PC-3 (cell line): ENCODE measurements at regions not wholly inside any gene's neighbourhood (a gene's known extent, or its start where the extent isn't known, plus 50 kb on each side); places are given as distances from the start of the nearest gene placed in this dataset.

Experiments used
- ATAC-seq: fragments of 200-7000 bp; cut with Tn5 transposase; 2 replicates; pipeline ENCODE4 v1.9.1; 2020; ENCODE audit warnings: mild to moderate bottlenecking, moderate library complexity
- BruUV-seq: library from RNA; stranded (reverse); fragments of 400-500 nt; replicated peaks from 2 replicates; lab custom pipeline; 2021; lab: Mats Ljungman, UMichigan
- CTCF ChIA-PET: fragments of 300-600 bp; sonication (Branson Sonifier 250); formaldehyde crosslinking; loops from one replicate; lab custom pipeline; 2022; ENCODE audit warnings: antibody characterized with exemption; lab: Charles Lee
- POLR2A ChIA-PET: fragments of 300-600 bp; sonication (Branson Sonifier 250); formaldehyde crosslinking; loops from one replicate; lab custom pipeline; 2022; ENCODE audit warnings: antibody characterized with exemption; ENCODE audit not compliant: unreplicated experiment; lab: Charles Lee
- DNase-seq: peaks from one replicate; pipeline ENCODE4 v3.0.0-alpha.2; 2015
- H2AFZ ChIP-seq: fragments of 300-600 bp; sonication (generic); 2 replicates; pipeline ENCODE4 v1.6.0; 2016; ENCODE audit warnings: antibody characterized with exemption, low read length
- H3F3A ChIP-seq: fragments of 300-600 bp; sonication (generic); one replicate; pipeline ENCODE4 v1.6.0; 2017; ENCODE audit warnings: antibody characterized with exemption, low read length, control low read depth, mild to moderate bottlenecking; ENCODE audit not compliant: unreplicated experiment
- H3K27ac ChIP-seq: fragments of 300-600 bp; sonication (generic); 2 replicates; pipeline ENCODE4 v1.5.1; 2016; ENCODE audit warnings: mild to moderate bottlenecking, low read length
- H3K27me3 ChIP-seq: fragments of 300-600 bp; sonication (generic); 2 replicates; pipeline ENCODE4 v1.6.1; 2016; ENCODE audit warnings: low read length, mixed read lengths
- H3K36me3 ChIP-seq: fragments of 300-600 bp; sonication (generic); 2 replicates; pipeline ENCODE4 v1.6.1; 2016; ENCODE audit warnings: low read depth, mixed run types, low read length, mixed read lengths
- H3K4me1 ChIP-seq: fragments of 300-600 bp; sonication (generic); 2 replicates; pipeline ENCODE4 v1.5.1; 2016; ENCODE audit warnings: low read length; ENCODE audit not compliant: insufficient read depth
- H3K4me2 ChIP-seq: fragments of 300-600 bp; sonication (generic); 2 replicates; pipeline ENCODE4 v1.6.0; 2016; ENCODE audit warnings: low read length
- H3K4me3 ChIP-seq: fragments of 300-600 bp; sonication (generic); 2 replicates; pipeline ENCODE4 v1.5.1; 2016; ENCODE audit warnings: mild to moderate bottlenecking, low read length, mixed read lengths
- H3K79me2 ChIP-seq: fragments of 300-600 bp; sonication (generic); 2 replicates; pipeline ENCODE4 v1.6.1; 2017; ENCODE audit warnings: low read length, mixed read lengths
- H3K9ac ChIP-seq: fragments of 300-600 bp; sonication (generic); 2 replicates; pipeline ENCODE4 v1.6.0; 2016; ENCODE audit warnings: mild to moderate bottlenecking, low read length
- H3K9me2 ChIP-seq: fragments of 300-600 bp; sonication (generic); replicated peaks from 2 replicates; pipeline ENCODE4 v1.6.1; 2016; ENCODE audit warnings: mixed run types, low read length, mixed read lengths
- H3K9me3 ChIP-seq: fragments of 300-600 bp; sonication (generic); 2 replicates; pipeline ENCODE4 v1.6.1; 2016; ENCODE audit warnings: low read length, mixed read lengths
- H4K20me1 ChIP-seq: fragments of 300-600 bp; sonication (generic); 2 replicates; pipeline ENCODE4 v1.6.1; 2016; ENCODE audit warnings: low read length, mixed read lengths
- EZH2 ChIP-seq: fragments of 300-600 bp; sonication (generic); IDR thresholded peaks from one replicate; pipeline ENCODE4 v1.6.1; 2017; ENCODE audit warnings: antibody characterized with exemption, mild to moderate bottlenecking, low read length; ENCODE audit not compliant: unreplicated experiment
- EZH2phosphoT487 ChIP-seq: fragments of 300-600 bp; sonication (generic); IDR thresholded peaks from 2 replicates; pipeline ENCODE4 v1.6.1; 2018; ENCODE audit warnings: mild to moderate bottlenecking, antibody characterized with exemption, low read length, borderline replicate concordance
- intact Hi-C: fragments of 100-400 bp; cut with micrococcal nuclease; formaldehyde crosslinking; loops from 2 replicates; pipeline ENCODE4 v1.9.0; 2023
- TF ChIP-seq, protein P1 (sequence below): fragments of 300-600 bp; sonication (generic); conservative IDR thresholded peaks from 2 replicates; pipeline ENCODE4 v1.5.1; 2017; ENCODE audit warnings: antibody characterized with exemption, low read depth, mild to moderate bottlenecking, low read length

GRCh38 chr11:112728288-112728687 lies 232.9 kb upstream of the NCAM1 start:
- H3K79me2 ChIP-seq, result no peaks in the 10 kb centered on the region
- intact Hi-C loops, result no loop called here
- BruUV-seq, result no TSS peak
- no peaks in the 10 kb centered on the region for H3K9me2 ChIP-seq
- no peak overlapping the region for H3K27ac ChIP-seq
- no peak overlapping the region for H2AFZ ChIP-seq
- ATAC-seq, result no peak
- H3F3A ChIP-seq, result no peaks in the 10 kb centered on the region
- H3K36me3 ChIP-seq, result no peaks in the 10 kb centered on the region
- TF ChIP-seq EZH2phosphoT487, result no peak
- TF ChIP-seq, protein P1, sequence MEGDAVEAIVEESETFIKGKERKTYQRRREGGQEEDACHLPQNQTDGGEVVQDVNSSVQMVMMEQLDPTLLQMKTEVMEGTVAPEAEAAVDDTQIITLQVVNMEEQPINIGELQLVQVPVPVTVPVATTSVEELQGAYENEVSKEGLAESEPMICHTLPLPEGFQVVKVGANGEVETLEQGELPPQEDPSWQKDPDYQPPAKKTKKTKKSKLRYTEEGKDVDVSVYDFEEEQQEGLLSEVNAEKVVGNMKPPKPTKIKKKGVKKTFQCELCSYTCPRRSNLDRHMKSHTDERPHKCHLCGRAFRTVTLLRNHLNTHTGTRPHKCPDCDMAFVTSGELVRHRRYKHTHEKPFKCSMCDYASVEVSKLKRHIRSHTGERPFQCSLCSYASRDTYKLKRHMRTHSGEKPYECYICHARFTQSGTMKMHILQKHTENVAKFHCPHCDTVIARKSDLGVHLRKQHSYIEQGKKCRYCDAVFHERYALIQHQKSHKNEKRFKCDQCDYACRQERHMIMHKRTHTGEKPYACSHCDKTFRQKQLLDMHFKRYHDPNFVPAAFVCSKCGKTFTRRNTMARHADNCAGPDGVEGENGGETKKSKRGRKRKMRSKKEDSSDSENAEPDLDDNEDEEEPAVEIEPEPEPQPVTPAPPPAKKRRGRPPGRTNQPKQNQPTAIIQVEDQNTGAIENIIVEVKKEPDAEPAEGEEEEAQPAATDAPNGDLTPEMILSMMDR, result no peak
- no peak for TF ChIP-seq EZH2
- no peaks in the 10 kb centered on the region for H3K9me3 ChIP-seq
- no peak for DNase-seq
- H3K27me3 ChIP-seq, result no peaks in the 10 kb centered on the region
- no peak overlapping the region for H3K9ac ChIP-seq
- ChIA-PET POLR2A (no interaction called here), CTCF (no interaction called here)
- no peaks in the 10 kb centered on the region for H4K20me1 ChIP-seq
- H3K4me3 ChIP-seq, result no peak overlapping the region
- no peaks in the 10 kb centered on the region for H3K4me1 ChIP-seq
- no peak overlapping the region for H3K4me2 ChIP-seq

DNA sequence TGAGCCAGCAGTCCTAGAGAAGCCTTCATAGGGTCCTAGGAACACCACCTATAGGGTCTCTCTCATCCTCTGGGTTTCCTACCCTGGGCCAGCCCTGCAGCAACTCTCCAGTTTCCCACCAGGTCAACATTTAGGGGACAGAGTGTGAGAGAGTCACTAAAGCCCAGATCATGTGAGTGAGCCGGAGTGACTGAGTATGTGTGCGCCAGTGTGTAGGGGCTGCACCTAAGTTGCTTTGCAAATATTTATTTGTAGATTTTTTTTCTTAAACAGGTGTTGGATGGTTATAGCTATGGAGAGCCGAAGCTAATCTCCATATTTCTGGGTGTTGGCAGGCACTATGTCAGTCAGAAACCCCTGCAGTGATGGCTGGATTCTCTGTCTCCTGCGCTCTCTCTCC lies 232.5 kb upstream of the NCAM1 start:
- H3K36me3 ChIP-seq, result no peaks in the 10 kb centered on the region
- H3K27me3 ChIP-seq, result no peaks in the 10 kb centered on the region
- no peaks in the 10 kb centered on the region for H3K9me3 ChIP-seq
- BruUV-seq, result no TSS peak
- H3K9ac ChIP-seq, result no peak overlapping the region
- H3K27ac ChIP-seq, result no peak overlapping the region
- H3K4me3 ChIP-seq, result no peak overlapping the region
- TF ChIP-seq, protein P1, result no peak
- no peak for TF ChIP-seq EZH2phosphoT487
- no peak for TF ChIP-seq EZH2
- no peaks in the 10 kb centered on the region for H3K79me2 ChIP-seq
- no peaks in the 10 kb centered on the region for H3K4me1 ChIP-seq
- no peaks in the 10 kb centered on the region for H3K9me2 ChIP-seq
- no peaks in the 10 kb centered on the region for H4K20me1 ChIP-seq
- no peak overlapping the region for H2AFZ ChIP-seq
- intact Hi-C loops, result no loop called here
- no peak for ATAC-seq
- ChIA-PET POLR2A (no interaction called here), CTCF (no interaction called here)
- no peak for DNase-seq
- H3F3A ChIP-seq, result no peaks in the 10 kb centered on the region
- H3K4me2 ChIP-seq, result no peak overlapping the region

DNA sequence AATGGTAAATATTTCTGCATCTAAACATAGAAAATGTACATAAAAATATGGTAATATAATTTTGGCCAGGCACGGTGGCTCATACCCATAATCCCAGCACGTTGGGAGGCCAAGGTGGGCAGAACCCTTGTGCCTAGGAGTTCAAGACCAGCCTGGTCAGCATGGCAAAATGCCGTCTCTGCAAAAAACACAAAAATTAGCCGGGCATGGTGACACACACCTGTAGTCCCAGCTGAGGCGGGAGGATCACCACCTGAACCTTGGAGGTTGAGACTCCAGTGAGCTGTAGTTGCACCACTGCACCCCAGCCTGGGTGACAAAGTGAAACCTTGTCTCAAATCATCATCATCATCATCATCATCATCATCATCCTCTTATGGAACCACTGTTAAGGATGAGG lies 230.6 kb upstream of the NCAM1 start:
- ATAC-seq (no peak), DNase-seq (no peak)
- Histone ChIP-seq H3K27me3 (no peaks in the 10 kb centered on the region), H3K9ac (no peak overlapping the region), H3F3A (no peaks in the 10 kb centered on the region), H4K20me1 (no peaks in the 10 kb centered on the region), H3K79me2 (no peaks in the 10 kb centered on the region), H3K9me2 (no peaks in the 10 kb centered on the region), H2AFZ (no peak overlapping the region), H3K36me3 (no peaks in the 10 kb centered on the region), H3K27ac (no peak overlapping the region), H3K4me2 (no peak overlapping the region), H3K4me3 (no peak overlapping the region), H3K4me1 (no peaks in the 10 kb centered on the region), H3K9me3 (no peaks in the 10 kb centered on the region)
- ChIA-PET POLR2A (no interaction called here), CTCF (no interaction called here)
- no peak for TF ChIP-seq EZH2phosphoT487
- no peak for TF ChIP-seq EZH2
- TF ChIP-seq, protein P1, result no peak
- no TSS peak for BruUV-seq
- intact Hi-C loops, result no loop called here
